GM12878 (cell line): ENCODE measurements at regions not wholly inside any gene's neighbourhood (a gene's known extent, or its start where the extent isn't known, plus 50 kb on each side); places are given as distances from the start of the nearest gene placed in this dataset.

Experiments
- ATAC-seq: fragments of 200-7000 bp; cut with Tn5 transposase; 3 replicates; pipeline ENCODE4 v1.9.1; 2020; ENCODE audit warnings: mild to moderate bottlenecking, moderate library complexity
- BruUV-seq: library from RNA; stranded (reverse); fragments of 400-500 nt; replicated peaks from 2 replicates; lab custom pipeline; 2021; lab: Mats Ljungman, UMichigan
- CTCF ChIA-PET: fragments of 300-600 bp; sonication (Branson Sonifier 250); formaldehyde crosslinking; extraction: SDS; loops from one replicate; lab custom pipeline; 2021; ENCODE audit warnings: inconsistent platforms; lab: Yijun Ruan, JAX
- POLR2A ChIA-PET: fragments of 350-600 bp; formaldehyde crosslinking; extraction: SDS; loops from one replicate; lab custom pipeline; 2021; ENCODE audit warnings: inconsistent platforms; lab: Charles Lee
- RAD21 ChIA-PET: fragments of 300-600 bp; sonication (Branson Sonifier 250); formaldehyde crosslinking; loops from one replicate; lab custom pipeline; 2023; ENCODE audit warnings: antibody characterized with exemption; ENCODE audit not compliant: unreplicated experiment; lab: Charles Lee
- SMC1A ChIA-PET: fragments of 300-600 bp; sonication (Branson Sonifier 250); formaldehyde crosslinking; loops from one replicate; lab custom pipeline; 2023; ENCODE audit not compliant: unreplicated experiment, uncharacterized antibody; lab: Charles Lee
- DNase-seq: peaks from one replicate; pipeline ENCODE4 v3.0.0-alpha.2; 2011; ENCODE audit warnings: low read depth, low spot score
- FAIRE-seq: peaks from 3 replicates; lab custom pipeline; 2011; peaks lifted over from hg19 to GRCh38; lab: Jason Lieb, UNC
- H2AFZ ChIP-seq: 2 replicates; pipeline ENCODE4 v1.6.0; 2011; ENCODE audit warnings: low read depth, low read length, control low read depth; ENCODE audit not compliant: control insufficient read depth
- H3K27ac ChIP-seq: 2 replicates; pipeline ENCODE4 v1.5.1; 2011; ENCODE audit warnings: control low read depth; ENCODE audit not compliant: control insufficient read depth, insufficient read depth
- H3K27me3 ChIP-seq, 2 experiments: replicated peaks in 1 of 2; 2 replicates each; pipeline versions ENCODE4 v1.6.0 to v1.6.1; 2011; ENCODE audit warnings: low read length in 1 of 2; ENCODE audit not compliant: control insufficient read depth in 2 of 2, insufficient read depth in 2 of 2
- H3K36me3 ChIP-seq, 2 experiments: 2 replicates each; pipeline ENCODE4 v1.5.1; 2011; ENCODE audit warnings: low read length in 1 of 2; ENCODE audit not compliant: control insufficient read depth in 2 of 2, insufficient read depth in 2 of 2
- H3K4me1 ChIP-seq: 2 replicates; pipeline ENCODE4 v1.6.1; 2011; ENCODE audit warnings: mild to moderate bottlenecking, low read length, moderate library complexity, mixed read lengths; ENCODE audit not compliant: control insufficient read depth, insufficient read depth
- H3K4me2 ChIP-seq: 2 replicates; pipeline ENCODE4 v1.6.0; 2011; ENCODE audit warnings: control low read depth; ENCODE audit not compliant: control insufficient read depth, insufficient read depth
- H3K4me3 ChIP-seq: fragments of 200-600 bp; sonication (generic); 2 replicates; pipeline ENCODE4 v1.5.1; 2016
- H3K79me2 ChIP-seq: 2 replicates; pipeline ENCODE4 v1.6.0; 2011; ENCODE audit warnings: low read length; ENCODE audit not compliant: control insufficient read depth, insufficient read depth
- H3K9ac ChIP-seq: 2 replicates; pipeline ENCODE4 v1.8.0; 2011; ENCODE audit warnings: low read length, control low read depth, mixed read lengths; ENCODE audit not compliant: control insufficient read depth, insufficient read depth
- H3K9me3 ChIP-seq: replicated peaks from 3 replicates; pipeline ENCODE4 v1.5.1; 2011; ENCODE audit warnings: mild to moderate bottlenecking, low read length; ENCODE audit not compliant: control insufficient read depth, insufficient read depth
- H4K20me1 ChIP-seq: 2 replicates; pipeline ENCODE4 v1.6.0; 2011; ENCODE audit not compliant: control insufficient read depth, insufficient read depth
- CHD4 ChIP-seq: fragments of 200-600 bp; sonication (generic); IDR thresholded peaks from 2 replicates; pipeline ENCODE4 v1.6.1; 2016; ENCODE audit warnings: mild to moderate bottlenecking
- ETV6 ChIP-seq, 2 experiments: fragments of 450-650 bp in 1 of 2; IDR thresholded peaks in 1 of 2; conservative IDR thresholded peaks in 1 of 2; 2 replicates each; pipeline ENCODE4 v1.6.1; 2014; ENCODE audit warnings: antibody characterized with exemption in 1 of 2, borderline replicate concordance in 1 of 2, low read depth in 1 of 2, mild to moderate bottlenecking in 1 of 2, moderate library complexity in 1 of 2
- HCFC1 ChIP-seq: fragments of 150-350 bp; IDR thresholded peaks from 2 replicates; pipeline ENCODE4 v1.6.1; 2014; ENCODE audit warnings: low read length
- NFXL1 ChIP-seq: fragments of 450-650 bp; IDR thresholded peaks from 2 replicates; pipeline ENCODE4 v1.6.1; 2017; ENCODE audit warnings: antibody characterized with exemption, mild to moderate bottlenecking, borderline replicate concordance
- TCF3 ChIP-seq: IDR thresholded peaks from 2 replicates; pipeline ENCODE4 v1.6.1; 2012; ENCODE audit warnings: low read depth, mild to moderate bottlenecking, low read length, borderline replicate concordance; ENCODE audit not compliant: insufficient read depth
- ZBTB4 ChIP-seq: fragments of 450-650 bp; formaldehyde crosslinking; IDR thresholded peaks from 2 replicates; pipeline ENCODE4 v1.4.0; 2022; ENCODE audit warnings: mild to moderate bottlenecking, moderate library complexity
- ZNF592 ChIP-seq: fragments of 450-650 bp; IDR thresholded peaks from 2 replicates; pipeline ENCODE4 v1.6.1; 2017; ENCODE audit warnings: mild to moderate bottlenecking, moderate library complexity
- WGBS: methylation state at CpG from one replicate; pipeline ENCODE4 v1.1.6; 2016; ENCODE audit warnings: low lambda C conversion rate; ENCODE audit not compliant: insufficient replicate concordance, insufficient coverage; ENCODE audit errors: missing lambda C conversion rate; 5-methylcytosine and 5-hydroxymethylcytosine counted together
- in situ Hi-C: fragments of 300-500 bp; cut with MboI; formaldehyde crosslinking; loops from 9 replicates; pipeline ENCODE4 v1.14.3; 2018; ENCODE audit warnings: mixed read lengths
- intact Hi-C: fragments of 100-400 bp; cut with micrococcal nuclease; formaldehyde crosslinking; loops from one replicate; pipeline ENCODE4 v1.14.2; 2022; ENCODE audit not compliant: unreplicated experiment

- RAD21 ChIA-PET = no interaction called here
- 37% methylated on average over 6 of the region's 6 CpGs for WGBS
Observed at GRCh38 chr1:204752688-204753040, 67.1 kb upstream of the LRRN2 start.

More at GRCh38 chr1:204752688-204753040, 67.1 kb upstream of the LRRN2 start:
- H3K4me3 ChIP-seq = no peak overlapping the region
- no peak overlapping the region for H3K27ac ChIP-seq
- no peak for TF ChIP-seq ZNF592
- no peak for TF ChIP-seq CHD4
- no peak for TF ChIP-seq HCFC1
- no peak for TF ChIP-seq TCF3
- no peak for TF ChIP-seq ZBTB4 (CRISPR knock-in tag)
- no peak for TF ChIP-seq ETV6 (conservative IDR thresholded peaks at IDR 0.05 in 1 of 2, IDR thresholded peaks at IDR 0.05 in 1 of 2; ENCODE audit: borderline replicate concordance in 1 of 2, low read depth in 1 of 2)
- TF ChIP-seq NFXL1 = no peak
- no peaks in the 10 kb centered on the region for H3K4me1 ChIP-seq
- H3K9me3 ChIP-seq = no peaks in the 10 kb centered on the region
- ATAC-seq (no peak), DNase-seq (no peak), FAIRE-seq (no peak)
- ChIA-PET POLR2A (no interaction called here), CTCF (interaction anchor here (1.4 to 12.3 kb wide), 2 partner anchors 8 to 9 kb away, joined by 4 to 134 read pairs; no protein-coding TSS in a partner anchor), SMC1A (interaction anchor here (0.6 to 1.0 kb wide), 4 partner anchors 10 to 301 kb away, joined by 3 to 4 read pairs (median 3); no protein-coding TSS in a partner anchor)
- no peaks in the 10 kb centered on the region for H3K36me3 ChIP-seq
- H2AFZ ChIP-seq = no peak overlapping the region
- in situ Hi-C loops = no loop called here
- peaks cover 0 to 1% of the 10 kb centered on the region in 2 experiments; a peak in 2 of 4 replicates for H3K27me3 ChIP-seq
- BruUV-seq = no TSS peak
- H3K4me2 ChIP-seq = no peak overlapping the region
- H3K79me2 ChIP-seq = no peaks in the 10 kb centered on the region
- no peaks in the 10 kb centered on the region for H4K20me1 ChIP-seq
- no peak overlapping the region for H3K9ac ChIP-seq
- intact Hi-C loops = no loop called here
